A549 (cell line): ENCODE measurements at regions not wholly inside any gene's neighbourhood (a gene's known extent, or its start where the extent isn't known, plus 50 kb on each side); places are given as distances from the start of the nearest gene placed in this dataset.

Experiments used
- ATAC-seq, 2 experiments: fragments of 200-7000 bp in 1 of 2; fragments of >200 bp in 1 of 2; cut with Nextera tagmentation in 1 of 2; cut with Tn5 transposase in 1 of 2; 3 replicates each; pipeline versions ENCODE4 v1.8.0 to v1.9.1; 2018 to 2020; ENCODE audit warnings: mild to moderate bottlenecking in 1 of 2, moderate library complexity in 1 of 2
- CTCF ChIA-PET: fragments of 300-600 bp; sonication (Branson Sonifier 250); formaldehyde crosslinking; extraction: SDS; loops from one replicate; lab custom pipeline; 2021; ENCODE audit warnings: antibody characterized with exemption, inconsistent platforms; lab: Yijun Ruan, JAX
- POLR2A ChIA-PET: fragments of 350-600 bp; formaldehyde crosslinking; extraction: SDS; loops from one replicate; lab custom pipeline; 2021; ENCODE audit warnings: antibody characterized with exemption, inconsistent platforms; lab: Yijun Ruan, JAX
- DNase-seq, 2 experiments: peaks; one replicate each; pipeline versions ENCODE4 v3.0.0 to v3.0.0-alpha.2; 2011 to 2016; ENCODE audit warnings: low read depth in 1 of 2, low spot score in 1 of 2
- FAIRE-seq: peaks from 2 replicates; lab custom pipeline; 2011; peaks lifted over from hg19 to GRCh38; lab: Jason Lieb, UNC
- H3K27ac ChIP-seq, 2 experiments: fragments of >200 bp; sonication (Bioruptor Twin); formaldehyde crosslinking; 3 replicates each; pipeline ENCODE4 v1.5.1; 2016 to 2017
- H3K4me1 ChIP-seq: fragments of >200 bp; sonication (Bioruptor Twin); formaldehyde crosslinking; 3 replicates; pipeline ENCODE4 v1.6.1; 2016
- H3K4me2 ChIP-seq: fragments of >200 bp; sonication (Bioruptor Twin); formaldehyde crosslinking; 3 replicates; pipeline ENCODE4 v1.6.1; 2016
- H3K4me3 ChIP-seq: fragments of >200 bp; sonication (Bioruptor Twin); formaldehyde crosslinking; 3 replicates; pipeline ENCODE4 v1.5.1; 2016
- H3K9me3 ChIP-seq: fragments of >200 bp; sonication (Bioruptor Twin); formaldehyde crosslinking; 3 replicates; pipeline ENCODE4 v1.6.1; 2016
- BHLHE40 ChIP-seq: IDR thresholded peaks from 2 replicates; pipeline ENCODE4 v1.6.1; 2012; ENCODE audit warnings: low read depth, low read length, inconsistent platforms
- CBX8 ChIP-seq: fragments of 200-600 bp; sonication (generic); IDR thresholded peaks from 2 replicates; pipeline ENCODE4 v1.6.1; 2016
- CHD2 ChIP-seq: fragments of 150-350 bp; IDR thresholded peaks from 2 replicates; pipeline ENCODE4 v1.6.1; 2014; ENCODE audit warnings: low read length; ENCODE audit not compliant: partially characterized antibody
- CHD4 ChIP-seq: fragments of 200-600 bp; sonication (generic); IDR thresholded peaks from 2 replicates; pipeline ENCODE4 v1.6.1; 2016; ENCODE audit warnings: antibody characterized with exemption, mild to moderate bottlenecking, borderline replicate concordance
- EHF ChIP-seq: fragments of 250-450 bp; sonication (Bioruptor Pico); IDR thresholded peaks from 2 replicates; pipeline ENCODE4 v1.5.0; 2020; ENCODE audit warnings: mild to moderate bottlenecking
- EHMT2 ChIP-seq: fragments of 200-600 bp; sonication (generic); IDR thresholded peaks from 2 replicates; pipeline ENCODE4 v1.6.1; 2016; ENCODE audit warnings: antibody characterized with exemption, low read depth, mild to moderate bottlenecking, moderate library complexity
- EP300 ChIP-seq, 2 experiments: fragments of >200 bp; sonication (Bioruptor Twin); formaldehyde crosslinking; IDR thresholded peaks; 2 replicates in 1 of 2; 3 replicates in 1 of 2; pipeline ENCODE4 v1.6.1; 2016 to 2017
- ESRRA ChIP-seq: fragments of 150-350 bp; IDR thresholded peaks from 2 replicates; pipeline ENCODE4 v1.6.1; 2014; ENCODE audit warnings: mild to moderate bottlenecking, low read length, borderline replicate concordance
- FOSB ChIP-seq: fragments of 250-450 bp; sonication (Bioruptor Pico); IDR thresholded peaks from 2 replicates; pipeline ENCODE4 v1.5.0; 2020; ENCODE audit warnings: mild to moderate bottlenecking, moderate library complexity
- HEYL ChIP-seq: fragments of 250-450 bp; sonication (Bioruptor Pico); IDR thresholded peaks from 2 replicates; pipeline ENCODE4 v1.8.0; 2021; ENCODE audit warnings: mild to moderate bottlenecking, moderate library complexity
- HOXB13 ChIP-seq: fragments of 250-450 bp; sonication (Bioruptor Pico); IDR thresholded peaks from 2 replicates; pipeline ENCODE4 v1.5.0; 2020; ENCODE audit warnings: low read depth, mild to moderate bottlenecking, moderate library complexity
- HOXB5 ChIP-seq: fragments of 250-450 bp; sonication (Bioruptor Pico); IDR thresholded peaks from 2 replicates; pipeline ENCODE4 v1.5.0; 2020; ENCODE audit warnings: mild to moderate bottlenecking, moderate library complexity
- JUNB ChIP-seq: fragments of >200 bp; sonication (Bioruptor Twin); formaldehyde crosslinking; IDR thresholded peaks from 2 replicates; pipeline ENCODE4 v1.6.1; 2016
- MAFK ChIP-seq: fragments of 450-650 bp; IDR thresholded peaks from 2 replicates; pipeline ENCODE4 v1.6.1; 2014; ENCODE audit not compliant: partially characterized antibody
- PHF8 ChIP-seq: fragments of 200-600 bp; sonication (generic); IDR thresholded peaks from 2 replicates; pipeline ENCODE4 v1.6.1; 2016; ENCODE audit warnings: low read depth, mild to moderate bottlenecking, antibody characterized with exemption, moderate library complexity, borderline replicate concordance
- POLR2AphosphoS2 ChIP-seq: conservative IDR thresholded peaks from 2 replicates; pipeline ENCODE4 v1.6.1; 2012; ENCODE audit warnings: low read length, improper control_type of control experiment, inconsistent platforms
- RCOR1 ChIP-seq: fragments of 150-350 bp; IDR thresholded peaks from 2 replicates; pipeline ENCODE4 v1.6.1; 2014; ENCODE audit warnings: antibody characterized with exemption, low read length, low read depth
- SMC3 ChIP-seq: fragments of >200 bp; sonication (Bioruptor Twin); formaldehyde crosslinking; IDR thresholded peaks from 3 replicates; pipeline ENCODE4 v1.6.1; 2018; ENCODE audit warnings: inconsistent platforms
- SREBF2 ChIP-seq: fragments of 450-650 bp; IDR thresholded peaks from 2 replicates; pipeline ENCODE4 v1.6.1; 2014; ENCODE audit warnings: mild to moderate bottlenecking, moderate library complexity
- TFCP2L1 ChIP-seq: fragments of 250-450 bp; sonication (Bioruptor Pico); IDR thresholded peaks from 2 replicates; pipeline ENCODE4 v1.5.0; 2021; ENCODE audit warnings: mild to moderate bottlenecking
- ZFP36 ChIP-seq: fragments of 450-650 bp; IDR thresholded peaks from 2 replicates; pipeline ENCODE4 v1.6.1; 2014; ENCODE audit warnings: borderline replicate concordance; ENCODE audit not compliant: partially characterized antibody
- WGBS: methylation state at CpG from one replicate; pipeline ENCODE4 v1.1.6; 2017; ENCODE audit errors: missing lambda C conversion rate; 5-methylcytosine and 5-hydroxymethylcytosine counted together
- TF ChIP-seq, protein P1 (sequence below): fragments of >200 bp; sonication (Bioruptor Twin); formaldehyde crosslinking; IDR thresholded peaks from 3 replicates; pipeline ENCODE4 v1.6.1; 2016
- TF ChIP-seq, protein P2 (sequence below): IDR thresholded peaks from 2 replicates; pipeline ENCODE4 v1.6.1; 2012; ENCODE audit warnings: low read depth, borderline replicate concordance
- TF ChIP-seq, protein P3 (sequence below): fragments of 200-600 bp; sonication (generic); IDR thresholded peaks from 2 replicates; pipeline ENCODE4 v1.6.1; 2016; ENCODE audit warnings: antibody characterized with exemption, mild to moderate bottlenecking, moderate library complexity
- TF ChIP-seq, protein P4 (sequence below): fragments of 250-450 bp; sonication (Bioruptor Pico); IDR thresholded peaks from 2 replicates; pipeline ENCODE4 v1.5.0; 2021; ENCODE audit warnings: mild to moderate bottlenecking, moderate library complexity, borderline replicate concordance
- TF ChIP-seq, protein P5 (sequence below): fragments of >200 bp; sonication (Bioruptor Twin); formaldehyde crosslinking; IDR thresholded peaks from 2 replicates; pipeline ENCODE4 v1.6.1; 2016
- TF ChIP-seq, protein P6 (sequence below): IDR thresholded peaks from 2 replicates; pipeline ENCODE4 v1.6.1; 2012
- TF ChIP-seq, protein P7 (sequence below): IDR thresholded peaks from 2 replicates; pipeline ENCODE4 v1.6.1; 2012

DNA sequence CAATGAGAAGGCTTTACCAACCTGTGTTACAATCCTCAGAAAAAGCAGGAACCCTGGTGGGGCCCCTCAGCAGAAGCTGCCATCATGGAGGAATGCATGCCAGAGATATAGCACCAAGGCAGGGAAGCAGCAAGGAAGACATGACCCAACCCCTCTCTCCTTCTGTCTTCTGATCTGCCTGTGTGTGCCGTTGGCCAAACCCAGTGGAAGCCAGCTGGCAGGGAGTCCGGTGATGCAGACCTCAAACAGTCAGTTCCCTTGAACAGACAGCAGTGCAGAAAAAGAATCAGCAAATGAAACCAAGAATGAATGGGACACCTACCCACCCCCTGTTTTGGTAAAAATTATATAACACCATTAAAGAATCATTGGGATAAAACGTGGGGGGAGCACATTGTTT, 234.2 kb downstream of the ZNF608 start:
- ATAC-seq (no peak), DNase-seq (no peak), FAIRE-seq (no peak)
- Histone ChIP-seq H3K4me2 (no peak overlapping the region), H3K4me1 (no peaks in the 10 kb centered on the region), H3K9me3 (no peaks in the 10 kb centered on the region)
- ChIA-PET POLR2A (no interaction called here), CTCF (no interaction called here)
- 47% methylated on average over 3 of the region's 3 CpGs for WGBS
- TF ChIP-seq CBX8 (no peak), SREBF2 (no peak), ESRRA (no peak), JUNB (no peak), ZFP36 (no peak), CHD2 (no peak), MAFK (no peak), HOXB5 (no peak), POLR2AphosphoS2 (no peak), FOSB (CRISPR knock-in tag) (no peak)
- TF ChIP-seq, protein P1, sequence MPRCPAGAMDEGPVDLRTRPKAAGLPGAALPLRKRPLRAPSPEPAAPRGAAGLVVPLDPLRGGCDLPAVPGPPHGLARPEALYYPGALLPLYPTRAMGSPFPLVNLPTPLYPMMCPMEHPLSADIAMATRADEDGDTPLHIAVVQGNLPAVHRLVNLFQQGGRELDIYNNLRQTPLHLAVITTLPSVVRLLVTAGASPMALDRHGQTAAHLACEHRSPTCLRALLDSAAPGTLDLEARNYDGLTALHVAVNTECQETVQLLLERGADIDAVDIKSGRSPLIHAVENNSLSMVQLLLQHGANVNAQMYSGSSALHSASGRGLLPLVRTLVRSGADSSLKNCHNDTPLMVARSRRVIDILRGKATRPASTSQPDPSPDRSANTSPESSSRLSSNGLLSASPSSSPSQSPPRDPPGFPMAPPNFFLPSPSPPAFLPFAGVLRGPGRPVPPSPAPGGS: no peak
- TF ChIP-seq, protein P2, sequence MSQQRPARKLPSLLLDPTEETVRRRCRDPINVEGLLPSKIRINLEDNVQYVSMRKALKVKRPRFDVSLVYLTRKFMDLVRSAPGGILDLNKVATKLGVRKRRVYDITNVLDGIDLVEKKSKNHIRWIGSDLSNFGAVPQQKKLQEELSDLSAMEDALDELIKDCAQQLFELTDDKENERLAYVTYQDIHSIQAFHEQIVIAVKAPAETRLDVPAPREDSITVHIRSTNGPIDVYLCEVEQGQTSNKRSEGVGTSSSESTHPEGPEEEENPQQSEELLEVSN: no peak
- TF ChIP-seq, protein P3, sequence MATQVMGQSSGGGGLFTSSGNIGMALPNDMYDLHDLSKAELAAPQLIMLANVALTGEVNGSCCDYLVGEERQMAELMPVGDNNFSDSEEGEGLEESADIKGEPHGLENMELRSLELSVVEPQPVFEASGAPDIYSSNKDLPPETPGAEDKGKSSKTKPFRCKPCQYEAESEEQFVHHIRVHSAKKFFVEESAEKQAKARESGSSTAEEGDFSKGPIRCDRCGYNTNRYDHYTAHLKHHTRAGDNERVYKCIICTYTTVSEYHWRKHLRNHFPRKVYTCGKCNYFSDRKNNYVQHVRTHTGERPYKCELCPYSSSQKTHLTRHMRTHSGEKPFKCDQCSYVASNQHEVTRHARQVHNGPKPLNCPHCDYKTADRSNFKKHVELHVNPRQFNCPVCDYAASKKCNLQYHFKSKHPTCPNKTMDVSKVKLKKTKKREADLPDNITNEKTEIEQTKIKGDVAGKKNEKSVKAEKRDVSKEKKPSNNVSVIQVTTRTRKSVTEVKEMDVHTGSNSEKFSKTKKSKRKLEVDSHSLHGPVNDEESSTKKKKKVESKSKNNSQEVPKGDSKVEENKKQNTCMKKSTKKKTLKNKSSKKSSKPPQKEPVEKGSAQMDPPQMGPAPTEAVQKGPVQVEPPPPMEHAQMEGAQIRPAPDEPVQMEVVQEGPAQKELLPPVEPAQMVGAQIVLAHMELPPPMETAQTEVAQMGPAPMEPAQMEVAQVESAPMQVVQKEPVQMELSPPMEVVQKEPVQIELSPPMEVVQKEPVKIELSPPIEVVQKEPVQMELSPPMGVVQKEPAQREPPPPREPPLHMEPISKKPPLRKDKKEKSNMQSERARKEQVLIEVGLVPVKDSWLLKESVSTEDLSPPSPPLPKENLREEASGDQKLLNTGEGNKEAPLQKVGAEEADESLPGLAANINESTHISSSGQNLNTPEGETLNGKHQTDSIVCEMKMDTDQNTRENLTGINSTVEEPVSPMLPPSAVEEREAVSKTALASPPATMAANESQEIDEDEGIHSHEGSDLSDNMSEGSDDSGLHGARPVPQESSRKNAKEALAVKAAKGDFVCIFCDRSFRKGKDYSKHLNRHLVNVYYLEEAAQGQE: no peak
- TF ChIP-seq, protein P4, sequence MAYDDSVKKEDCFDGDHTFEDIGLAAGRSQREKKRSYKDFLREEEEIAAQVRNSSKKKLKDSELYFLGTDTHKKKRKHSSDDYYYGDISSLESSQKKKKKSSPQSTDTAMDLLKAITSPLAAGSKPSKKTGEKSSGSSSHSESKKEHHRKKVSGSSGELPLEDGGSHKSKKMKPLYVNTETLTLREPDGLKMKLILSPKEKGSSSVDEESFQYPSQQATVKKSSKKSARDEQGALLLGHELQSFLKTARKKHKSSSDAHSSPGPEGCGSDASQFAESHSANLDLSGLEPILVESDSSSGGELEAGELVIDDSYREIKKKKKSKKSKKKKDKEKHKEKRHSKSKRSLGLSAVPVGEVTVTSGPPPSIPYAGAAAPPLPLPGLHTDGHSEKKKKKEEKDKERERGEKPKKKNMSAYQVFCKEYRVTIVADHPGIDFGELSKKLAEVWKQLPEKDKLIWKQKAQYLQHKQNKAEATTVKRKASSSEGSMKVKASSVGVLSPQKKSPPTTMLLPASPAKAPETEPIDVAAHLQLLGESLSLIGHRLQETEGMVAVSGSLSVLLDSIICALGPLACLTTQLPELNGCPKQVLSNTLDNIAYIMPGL: no peak
- TF ChIP-seq, protein P5, sequence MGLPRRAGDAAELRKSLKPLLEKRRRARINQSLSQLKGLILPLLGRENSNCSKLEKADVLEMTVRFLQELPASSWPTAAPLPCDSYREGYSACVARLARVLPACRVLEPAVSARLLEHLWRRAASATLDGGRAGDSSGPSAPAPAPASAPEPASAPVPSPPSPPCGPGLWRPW: no peak
- TF ChIP-seq, protein P6, sequence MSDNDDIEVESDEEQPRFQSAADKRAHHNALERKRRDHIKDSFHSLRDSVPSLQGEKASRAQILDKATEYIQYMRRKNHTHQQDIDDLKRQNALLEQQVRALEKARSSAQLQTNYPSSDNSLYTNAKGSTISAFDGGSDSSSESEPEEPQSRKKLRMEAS: no peak
- TF ChIP-seq, all 56 proteins: peak for 0
- H3K27ac ChIP-seq: no peak overlapping the region
- H3K4me3 ChIP-seq: no peak overlapping the region

DNA sequence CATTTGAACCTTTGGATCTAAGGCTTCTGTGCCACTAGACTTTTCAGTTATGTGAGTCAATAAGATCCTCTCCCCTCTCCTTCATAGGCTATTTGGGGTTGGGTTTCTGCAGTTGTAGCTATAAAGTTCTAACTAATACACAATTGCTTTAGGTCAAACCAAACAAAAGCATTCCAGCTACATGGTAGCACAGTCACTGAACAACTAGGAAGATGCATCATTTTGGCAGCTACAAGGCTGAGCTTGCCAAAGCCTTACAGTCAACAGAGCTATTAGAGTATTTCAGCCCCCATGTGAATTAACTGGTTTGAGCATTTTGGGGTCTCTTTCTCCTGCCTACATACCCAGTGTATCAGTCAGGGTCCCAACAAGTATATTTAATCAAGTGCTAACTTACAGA, 234.6 kb downstream of the ZNF608 start:
- FAIRE-seq: no peak
- POLR2A ChIA-PET: no interaction called here
- TF ChIP-seq RCOR1 (no peak), HOXB13 (CRISPR knock-in tag) (no peak), PHF8 (no peak), POLR2AphosphoS2 (no peak), SMC3 (no peak), CBX8 (no peak), HEYL (CRISPR knock-in tag) (no peak), BHLHE40 (no peak), EHMT2 (no peak), ESRRA (no peak), EHF (CRISPR knock-in tag) (no peak), EP300 (IDR thresholded peaks at IDR 0.05) (no peak), TFCP2L1 (CRISPR knock-in tag) (no peak), CHD4 (no peak)
- TF ChIP-seq, protein P2: no peak
- TF ChIP-seq, protein P4: no peak
- TF ChIP-seq, protein P7, sequence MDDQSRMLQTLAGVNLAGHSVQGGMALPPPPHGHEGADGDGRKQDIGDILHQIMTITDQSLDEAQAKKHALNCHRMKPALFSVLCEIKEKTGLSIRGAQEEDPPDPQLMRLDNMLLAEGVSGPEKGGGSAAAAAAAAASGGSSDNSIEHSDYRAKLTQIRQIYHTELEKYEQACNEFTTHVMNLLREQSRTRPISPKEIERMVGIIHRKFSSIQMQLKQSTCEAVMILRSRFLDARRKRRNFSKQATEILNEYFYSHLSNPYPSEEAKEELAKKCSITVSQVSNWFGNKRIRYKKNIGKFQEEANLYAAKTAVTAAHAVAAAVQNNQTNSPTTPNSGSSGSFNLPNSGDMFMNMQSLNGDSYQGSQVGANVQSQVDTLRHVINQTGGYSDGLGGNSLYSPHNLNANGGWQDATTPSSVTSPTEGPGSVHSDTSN: no peak

More for the DNA sequence above, 234.6 kb downstream of the ZNF608 start:
- DNase-seq: no peak
- no peaks in the 10 kb centered on the region for H3K4me1 ChIP-seq
- H3K4me2 ChIP-seq: no peak overlapping the region
- H3K4me3 ChIP-seq: no peak overlapping the region
- H3K27ac ChIP-seq: no peak overlapping the region
- CTCF ChIA-PET: no interaction called here
- H3K9me3 ChIP-seq: no peaks in the 10 kb centered on the region
- no peak for ATAC-seq
